GM19452 (cell line): ENCODE measurements at regions not wholly inside any gene's neighbourhood (a gene's known extent, or its start where the extent isn't known, plus 50 kb on each side); places are given as distances from the start of the nearest gene placed in this dataset.
"Not testable (repeated sequence)": the region's sequence is repeated elsewhere in the genome, so short reads cannot be mapped to it uniquely, and the experiment has no call there.

Experiments
- ATAC-seq: cut with Tn5 transposase; IDR thresholded peaks from one replicate; pipeline ENCODE4 v1.9.1; 2021; ENCODE audit not compliant: unreplicated experiment

DNA sequence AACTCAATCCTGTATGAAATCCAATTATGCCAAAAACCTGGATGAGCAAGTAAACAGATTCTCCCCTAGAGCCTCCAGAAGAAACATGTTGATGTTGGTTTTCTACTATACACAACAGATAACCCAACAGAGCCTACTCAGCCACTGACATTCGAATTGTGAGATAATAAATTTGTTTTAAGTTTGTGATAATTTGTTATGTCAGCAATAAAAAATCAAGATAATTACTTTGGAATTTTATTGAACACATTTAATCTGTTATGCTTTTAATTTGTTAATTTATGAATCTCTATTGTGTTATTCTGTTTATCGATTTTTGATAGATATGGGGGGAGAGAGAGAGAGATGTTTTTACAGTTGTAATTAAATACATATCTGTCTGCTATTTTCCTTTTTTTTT, 1016.1 kb upstream of the PCDH7 start:
- ATAC-seq: no peak

DNA sequence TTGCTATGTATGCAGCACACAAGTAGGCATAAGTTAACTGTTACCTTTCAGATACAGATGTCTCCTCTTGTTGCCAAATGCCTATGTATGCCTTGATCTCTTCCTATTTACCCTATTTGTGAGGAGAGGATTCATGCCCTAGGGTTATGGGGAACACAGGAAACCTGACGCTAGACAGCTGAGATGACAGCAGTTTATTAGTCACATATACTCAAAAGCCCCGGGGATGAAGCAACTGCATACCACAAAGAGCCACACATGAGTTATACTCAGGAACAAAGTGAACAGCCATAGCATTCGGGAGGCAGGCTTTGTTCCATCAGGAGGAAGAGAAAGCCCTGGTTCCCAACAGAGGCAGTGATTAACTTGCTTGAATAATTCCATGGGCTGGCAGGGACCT, 1011.7 kb upstream of the PCDH7 start:
- ATAC-seq: no peak

DNA sequence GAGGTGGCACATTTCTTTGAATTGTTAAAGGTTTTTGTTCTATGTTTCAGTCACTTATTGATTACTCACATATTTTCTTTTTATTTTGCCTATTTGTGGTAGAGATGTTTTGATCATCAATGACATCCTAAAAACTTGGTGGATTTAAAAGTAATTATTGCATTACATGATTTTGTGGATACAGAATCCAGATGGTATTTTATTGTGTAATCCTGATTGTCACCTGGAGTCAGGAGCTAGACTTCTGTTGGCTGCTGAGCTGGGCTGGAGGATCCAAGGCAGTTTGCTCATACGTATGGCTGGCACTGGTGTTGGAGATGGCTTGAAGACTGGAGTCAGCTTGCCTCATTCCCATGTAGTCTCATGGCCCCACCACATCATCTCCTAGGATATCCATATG, 1009.6 kb upstream of the PCDH7 start:
- no peak for ATAC-seq

DNA sequence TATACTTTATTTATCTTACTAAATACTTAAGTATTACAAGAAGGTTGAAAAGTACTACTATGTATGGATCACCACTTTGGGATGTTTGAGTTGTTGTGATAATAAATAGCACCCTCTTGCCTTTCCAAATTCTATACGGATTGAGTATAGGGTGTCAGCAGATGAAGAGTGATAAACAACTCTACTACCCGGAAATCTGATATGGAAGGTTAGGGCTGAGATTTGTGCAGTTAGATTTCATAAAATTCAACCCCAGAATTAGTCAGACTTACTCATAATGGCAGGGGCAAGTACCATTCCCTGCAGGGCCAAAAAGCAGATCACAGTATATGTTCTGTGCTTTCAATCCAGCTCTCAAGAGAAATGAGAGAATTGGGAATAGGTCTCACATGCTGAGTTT, 1008.9 kb upstream of the PCDH7 start:
- no peak for ATAC-seq

DNA sequence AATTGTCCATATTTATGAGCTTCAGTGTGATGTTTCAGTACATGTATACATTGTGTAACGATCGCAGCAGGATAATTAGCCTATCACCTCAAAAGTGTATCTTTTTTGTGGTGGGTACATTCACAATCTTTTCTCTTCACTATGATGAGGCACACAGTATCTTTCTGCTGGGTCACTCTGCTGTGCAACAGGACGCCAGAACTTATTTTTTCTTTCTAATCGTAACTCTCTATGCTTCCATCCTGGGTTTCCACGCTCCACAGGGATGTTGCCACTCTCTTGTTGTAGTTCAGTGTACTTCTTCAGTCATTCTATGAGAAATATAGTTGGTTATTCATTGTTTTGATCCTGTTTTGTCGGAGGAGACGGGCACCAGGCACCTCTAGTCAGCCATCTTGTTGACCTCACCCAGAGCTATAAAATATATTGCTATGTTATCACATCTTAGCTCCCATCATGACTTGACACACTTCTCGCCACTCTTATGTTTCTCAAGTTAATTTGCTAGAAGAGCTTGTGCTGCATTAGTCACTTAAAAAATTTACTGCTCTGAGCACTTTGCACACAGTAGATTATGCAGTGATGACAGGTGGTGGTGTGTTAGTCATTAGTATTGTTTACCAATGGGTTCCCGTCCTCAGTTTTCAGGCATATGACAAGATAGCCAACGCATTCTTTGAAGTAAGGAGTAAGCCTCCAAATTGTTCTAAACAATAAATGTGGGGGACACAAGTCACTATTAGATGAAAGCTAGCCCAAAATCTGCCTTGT, 1002.7 kb upstream of the PCDH7 start:
- no peak for ATAC-seq

DNA sequence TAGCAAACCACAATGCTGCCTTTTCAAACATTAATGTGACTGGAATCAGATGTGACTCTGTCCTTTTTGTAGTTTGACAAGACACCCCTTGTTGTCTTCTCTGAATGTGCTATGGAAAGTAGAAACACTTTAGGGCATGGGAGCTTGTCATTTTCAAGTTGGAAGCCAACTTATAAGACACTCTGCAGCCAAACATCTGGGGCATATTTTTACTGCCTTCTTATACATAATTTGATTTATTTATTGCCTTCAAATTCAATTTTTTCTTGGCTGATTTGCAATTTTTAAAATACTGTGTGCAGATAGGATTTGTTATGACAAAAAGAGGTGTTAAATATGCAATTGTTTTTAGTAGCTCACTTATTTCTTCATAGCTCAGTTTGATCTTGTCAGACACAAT, 1002.0 kb upstream of the PCDH7 start:
- ATAC-seq: no peak

DNA sequence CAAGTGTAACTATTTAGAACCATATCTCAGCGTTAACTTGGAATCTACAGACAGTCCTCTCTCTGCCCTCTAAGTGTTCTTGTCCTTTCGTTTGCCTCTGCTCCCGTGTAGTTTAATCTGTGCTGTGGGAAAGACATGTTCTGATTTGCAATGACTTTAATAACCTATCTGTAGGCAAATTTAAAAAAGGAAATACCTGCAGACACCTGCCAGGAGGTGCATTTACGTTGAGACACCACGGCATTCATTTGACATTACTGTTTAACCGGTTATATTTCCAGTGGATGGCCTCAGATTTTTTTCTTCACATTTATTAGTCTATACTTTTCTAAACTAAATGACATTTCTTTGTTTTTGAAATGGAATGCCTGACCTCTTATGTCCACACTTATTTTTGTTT, 997.9 kb upstream of the PCDH7 start:
- no peak for ATAC-seq

DNA sequence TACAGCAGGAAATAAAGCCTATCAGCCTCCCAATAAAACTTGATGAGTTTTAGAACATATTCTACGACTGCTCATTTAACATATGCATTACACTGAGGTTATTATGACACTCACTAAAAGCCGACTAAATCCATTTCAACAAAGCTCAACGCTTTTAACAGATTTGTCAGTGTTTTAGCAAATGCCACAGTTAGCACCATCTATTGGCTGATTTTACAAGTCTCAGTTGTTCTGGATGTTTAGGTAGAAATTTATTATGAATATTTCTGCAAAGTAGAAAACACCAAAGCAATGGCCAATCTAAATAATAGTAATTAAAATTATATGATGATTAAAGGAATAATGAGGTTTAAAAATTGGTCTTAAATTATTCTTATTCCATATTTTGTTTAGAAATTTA, 993.2 kb upstream of the PCDH7 start:
- no peak for ATAC-seq

DNA sequence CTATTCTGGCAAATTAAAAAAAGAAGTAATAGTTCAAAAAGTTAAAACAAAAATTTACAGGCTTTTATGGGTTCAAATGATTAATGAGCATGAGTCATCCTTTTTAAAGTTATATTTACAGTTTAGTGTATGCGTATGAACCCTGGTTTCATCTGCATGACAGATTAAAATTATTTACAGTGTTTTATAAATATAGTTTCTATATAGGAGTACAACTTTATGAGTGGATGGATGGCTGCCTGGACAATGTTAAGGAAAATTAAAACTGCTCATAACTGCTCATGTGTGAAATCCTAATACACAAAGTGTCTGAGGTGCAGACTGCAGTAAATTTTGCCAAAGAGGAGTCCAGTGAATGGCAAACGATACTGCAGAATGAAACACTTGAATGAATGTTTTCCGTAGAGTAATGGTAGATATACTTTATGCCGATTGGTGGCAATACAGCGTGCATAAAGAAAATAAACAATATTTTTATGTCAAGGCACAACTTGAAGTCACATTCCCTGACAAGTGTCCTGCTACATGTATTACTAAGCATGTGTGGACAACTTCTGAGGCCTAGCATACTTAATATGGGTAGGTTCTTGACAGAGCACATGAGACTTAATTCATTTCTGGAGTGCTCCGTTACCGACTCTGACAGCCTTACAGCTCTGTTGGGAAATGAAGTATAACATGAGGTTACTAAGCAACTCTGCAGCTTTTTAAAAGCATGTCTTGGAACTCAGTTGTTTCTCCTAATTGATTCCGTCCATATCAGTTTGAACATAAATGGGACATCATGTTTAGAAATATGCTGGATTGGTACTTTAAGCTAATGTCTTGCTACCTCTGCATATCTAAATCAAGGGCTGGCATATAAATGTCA, 985.6 kb upstream of the PCDH7 start:
- no peak for ATAC-seq

DNA sequence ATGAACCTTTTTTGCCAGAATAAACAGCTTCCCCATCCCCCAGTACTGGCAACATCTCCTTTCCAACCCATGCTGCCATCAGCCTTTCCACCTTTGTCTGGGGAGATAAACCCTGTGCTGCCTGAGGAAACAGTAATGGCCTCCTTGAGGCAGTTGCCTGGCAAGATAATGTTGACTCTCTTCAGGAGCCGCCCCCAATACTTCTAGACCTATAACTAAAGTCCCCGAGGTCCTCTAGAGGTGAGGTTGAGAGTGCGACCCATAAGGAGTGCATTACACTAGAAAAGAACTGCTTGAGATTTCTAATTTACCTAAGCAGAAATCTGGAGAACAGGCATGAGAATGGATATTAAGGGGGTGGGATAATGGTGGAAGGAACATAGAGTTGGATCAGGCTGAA, 963.2 kb upstream of the PCDH7 start:
- ATAC-seq: no peak

DNA sequence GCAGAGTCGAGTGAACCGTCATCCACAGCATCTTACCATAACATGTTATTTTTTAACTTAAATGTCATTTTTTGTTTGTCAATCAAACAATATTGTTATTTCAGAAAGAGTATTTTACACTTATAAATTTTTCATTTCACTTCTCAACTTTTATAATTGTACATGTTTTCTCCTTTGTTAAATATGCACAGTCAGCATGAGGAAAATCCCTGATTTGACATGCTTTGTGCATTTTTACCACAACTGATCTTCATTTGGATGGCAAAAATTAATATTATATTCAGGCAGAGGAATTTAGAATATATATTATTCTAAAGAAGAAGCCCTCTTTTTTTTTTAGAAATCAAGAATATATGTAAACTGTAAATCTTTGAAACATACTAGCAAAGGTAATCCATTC, 958.0 kb upstream of the PCDH7 start:
- ATAC-seq: no peak

DNA sequence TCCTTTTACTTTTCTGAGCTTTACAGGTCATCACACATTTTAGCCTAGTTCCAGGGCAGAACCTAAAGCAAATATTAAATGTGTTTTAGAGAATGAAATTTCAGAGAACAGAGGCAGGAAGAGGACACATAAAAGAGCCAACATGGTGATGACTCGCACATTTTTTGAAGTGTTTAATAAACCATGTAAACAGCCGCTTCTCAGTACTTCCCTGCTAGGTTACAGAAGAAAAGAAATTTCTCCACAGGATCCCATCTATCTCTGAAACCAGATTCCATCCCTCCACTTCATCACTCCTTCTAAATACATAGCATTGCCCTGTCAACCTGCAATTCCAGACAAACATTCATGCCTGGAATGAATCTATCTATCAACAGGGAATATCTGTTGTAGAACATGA, 949.5 kb upstream of the PCDH7 start:
- no peak for ATAC-seq

DNA sequence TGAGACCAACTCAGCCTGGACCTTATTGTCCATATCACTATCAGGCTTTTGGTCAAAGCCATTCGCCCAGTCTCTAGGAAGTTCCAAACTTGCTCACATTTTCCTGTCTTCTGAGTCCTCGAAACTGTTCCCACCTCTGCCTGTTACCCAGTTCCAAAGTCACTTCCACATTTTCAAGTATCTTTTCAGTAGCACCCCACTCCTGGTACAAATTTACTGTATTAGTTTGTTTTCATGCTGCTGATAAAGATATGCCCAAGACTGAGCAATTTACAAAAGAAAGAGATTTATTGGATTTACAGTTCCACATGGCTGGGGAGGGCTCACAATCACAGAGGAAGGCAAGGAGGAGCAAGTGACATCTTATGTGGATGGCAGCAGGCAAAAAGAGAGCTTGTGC, 932.0 kb upstream of the PCDH7 start:
- not testable (repeated sequence) for ATAC-seq

DNA sequence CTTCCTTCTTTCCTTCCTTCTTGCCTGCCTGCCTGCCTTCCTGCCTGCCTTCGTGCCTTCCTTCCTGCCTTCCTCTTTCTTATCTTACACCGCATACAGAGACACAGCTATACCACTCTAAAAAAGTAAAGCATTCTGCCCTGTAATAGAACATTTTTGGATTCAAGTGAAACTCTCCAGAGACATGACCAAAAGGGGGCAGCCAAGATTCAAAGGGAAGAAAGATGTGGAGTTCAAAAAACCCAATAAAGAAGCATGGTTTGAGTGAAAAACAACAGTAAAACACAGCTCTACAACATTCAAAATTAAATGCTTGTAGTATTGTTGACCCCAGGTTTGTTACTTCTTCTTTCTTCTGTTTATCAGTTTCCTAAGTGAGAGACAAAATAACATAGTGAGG, 914.9 kb upstream of the PCDH7 start:
- no peak for ATAC-seq

DNA sequence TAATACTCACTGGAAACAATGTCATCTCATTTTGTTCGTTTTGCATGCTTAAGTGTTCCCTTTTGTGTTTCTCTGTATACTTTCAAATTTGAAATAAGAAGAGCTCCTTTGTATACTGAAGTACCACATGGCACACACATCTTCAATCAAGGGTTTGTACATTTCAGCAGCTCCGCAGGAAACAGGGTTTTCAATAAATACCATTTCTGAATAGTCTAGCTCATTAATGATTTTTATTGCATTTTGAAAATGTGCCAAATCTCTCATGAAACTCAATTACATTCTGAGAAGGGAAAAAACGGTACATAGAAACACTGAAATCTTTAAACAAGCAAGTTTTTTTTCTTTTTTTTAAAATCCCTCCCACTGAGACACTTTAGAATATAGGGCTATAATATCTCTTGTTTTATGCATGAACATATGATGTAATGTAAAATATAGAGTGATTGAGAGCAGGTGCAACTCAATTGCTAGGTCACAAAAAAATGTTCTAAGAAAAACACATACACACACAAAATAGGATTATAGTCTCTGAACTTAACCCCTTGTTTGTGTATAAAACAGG, 914.2 kb upstream of the PCDH7 start:
- ATAC-seq: no peak

DNA sequence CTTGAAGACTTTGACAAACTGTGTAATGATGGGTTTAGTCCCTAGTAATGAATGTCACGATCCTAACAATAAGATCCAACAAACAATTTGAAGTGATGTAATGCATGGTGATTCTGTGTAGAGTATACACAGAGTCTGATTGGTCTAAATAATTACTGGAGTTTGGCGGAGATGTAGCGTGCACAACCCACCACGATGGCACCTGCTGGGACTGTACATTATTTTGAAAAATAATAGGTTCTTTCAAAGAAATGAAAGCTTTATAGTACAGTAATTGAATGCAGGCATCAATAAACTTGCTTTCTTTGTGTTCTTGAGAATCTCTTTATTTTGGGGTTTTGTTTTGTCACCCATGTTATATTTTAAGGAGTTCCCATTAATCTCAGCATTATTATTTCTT, 902.2 kb upstream of the PCDH7 start:
- no peak for ATAC-seq

DNA sequence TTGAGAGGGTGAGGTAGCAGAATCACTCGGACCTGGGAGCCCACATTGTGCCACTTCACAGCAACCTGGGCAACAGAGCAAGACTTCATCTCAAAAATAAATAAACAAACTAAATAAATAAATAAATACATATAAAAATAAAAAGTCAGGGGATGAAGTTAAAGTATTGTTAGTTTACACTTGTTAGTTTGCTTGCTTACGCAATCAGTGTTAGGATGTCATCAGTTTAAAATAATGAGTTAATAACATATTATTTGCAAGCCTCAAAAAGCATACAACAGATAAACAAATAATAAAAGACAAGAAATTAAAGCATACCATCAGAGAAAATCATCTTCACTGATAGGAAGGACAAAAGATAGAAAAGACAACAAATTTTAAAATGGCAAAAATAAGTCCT, 891.1 kb upstream of the PCDH7 start:
- ATAC-seq: no peak

DNA sequence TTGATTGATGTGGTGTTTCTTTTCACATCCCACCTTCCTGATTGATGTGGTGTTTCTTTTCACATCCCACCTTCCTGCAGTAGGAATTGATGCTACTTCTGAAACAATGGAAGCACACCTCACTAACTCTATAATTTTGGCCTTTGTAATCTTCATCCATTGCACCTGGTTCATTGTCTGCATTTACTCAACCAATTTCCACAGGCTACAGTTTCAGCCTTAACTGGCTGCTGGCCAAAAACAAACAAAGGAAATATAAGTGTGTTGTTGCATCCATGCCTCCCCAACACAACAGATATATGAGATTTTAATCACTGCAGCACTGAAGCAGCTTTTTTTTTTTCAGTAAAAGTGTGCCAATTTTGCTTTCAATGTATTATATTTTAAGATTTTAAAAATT, 867.6 kb upstream of the PCDH7 start:
- no peak for ATAC-seq

DNA sequence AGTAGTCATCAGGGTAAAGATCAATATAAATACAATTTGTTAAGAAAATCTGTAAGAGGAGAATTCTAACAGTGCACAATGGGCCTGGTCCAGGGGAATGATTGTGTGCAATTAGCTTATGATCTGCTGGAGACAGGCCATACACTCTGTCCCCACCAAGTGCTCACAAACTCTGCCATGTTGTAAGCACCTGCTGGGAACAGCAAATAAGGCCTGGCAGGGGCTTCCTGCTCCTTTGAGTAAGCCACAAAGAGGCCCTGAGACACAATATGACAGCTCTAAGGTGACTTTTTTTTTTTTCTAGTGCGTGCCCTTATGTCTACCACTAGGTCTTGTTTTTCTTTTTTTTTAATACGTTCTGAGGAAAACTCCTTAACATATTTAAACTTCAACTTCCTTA, 866.3 kb upstream of the PCDH7 start:
- no peak for ATAC-seq

DNA sequence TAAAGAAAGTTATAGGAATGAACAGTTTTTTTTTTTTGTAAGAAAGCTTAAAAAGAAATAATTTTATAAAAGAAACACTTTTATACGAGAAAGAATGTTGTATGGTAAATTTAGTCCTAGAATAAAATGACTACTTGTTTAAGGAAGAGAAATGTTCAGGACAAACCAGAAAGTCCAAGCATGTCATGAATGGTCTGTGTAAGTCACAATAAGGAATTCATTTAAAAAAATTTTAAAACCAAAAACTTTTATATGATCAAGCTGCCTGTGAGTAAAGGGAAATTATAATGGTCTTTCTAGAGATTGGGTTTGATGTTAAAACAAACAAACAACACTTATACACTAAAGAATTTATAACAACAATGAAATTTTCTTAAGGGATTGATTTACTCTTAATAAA, 858.9 kb upstream of the PCDH7 start:
- ATAC-seq: no peak

DNA sequence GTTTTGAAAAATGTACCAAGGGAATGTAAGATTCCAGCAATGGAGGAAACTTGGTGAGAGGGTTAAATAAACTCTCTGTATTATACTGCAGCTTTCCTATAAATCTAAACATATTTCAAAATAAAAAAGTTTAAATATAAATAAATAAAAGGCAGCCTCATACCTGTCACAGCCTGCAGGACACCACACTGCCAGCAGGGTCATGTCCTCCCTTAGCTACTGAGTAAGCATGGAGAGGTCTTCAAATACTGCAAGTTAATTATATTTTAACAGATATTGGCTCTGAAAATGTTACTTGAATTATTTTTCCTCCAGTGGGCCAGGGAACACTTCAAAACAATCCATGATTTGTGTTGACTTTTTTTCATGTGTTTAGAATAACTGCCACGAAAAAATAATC, 852.8 kb upstream of the PCDH7 start:
- ATAC-seq: no peak

DNA sequence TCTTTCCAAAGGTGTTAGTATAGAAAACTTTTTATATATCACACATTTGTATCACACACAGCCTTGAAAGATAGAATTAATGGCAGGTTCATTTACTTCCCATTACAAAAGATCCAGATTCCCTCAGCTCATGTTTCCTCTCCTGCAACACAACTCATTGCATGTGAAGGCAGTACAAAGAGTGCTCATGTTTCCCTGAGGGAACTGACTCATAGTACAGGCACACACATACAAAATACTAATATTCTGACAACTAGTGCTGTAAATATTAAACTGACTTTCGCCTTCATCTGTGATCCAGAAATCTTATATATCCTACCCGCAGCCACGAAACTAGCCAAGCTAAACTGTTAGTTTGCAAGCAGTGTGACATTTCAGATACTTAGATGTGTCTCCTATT, 819.8 kb upstream of the PCDH7 start:
- ATAC-seq: no peak
